A549 (cell line): ENCODE measurements at regions not wholly inside any gene's neighbourhood (a gene's known extent, or its start where the extent isn't known, plus 50 kb on each side); places are given as distances from the start of the nearest gene placed in this dataset.
"Not testable (repeated sequence)": the region's sequence is repeated elsewhere in the genome, so short reads cannot be mapped to it uniquely, and the experiment has no call there.

Experiments used
- ATAC-seq, 2 experiments: fragments of 200-7000 bp in 1 of 2; fragments of >200 bp in 1 of 2; cut with Nextera tagmentation in 1 of 2; cut with Tn5 transposase in 1 of 2; 3 replicates each; pipeline versions ENCODE4 v1.8.0 to v1.9.1; 2018 to 2020; ENCODE audit warnings: mild to moderate bottlenecking in 1 of 2, moderate library complexity in 1 of 2
- CTCF ChIA-PET: fragments of 300-600 bp; sonication (Branson Sonifier 250); formaldehyde crosslinking; extraction: SDS; loops from one replicate; lab custom pipeline; 2021; ENCODE audit warnings: antibody characterized with exemption, inconsistent platforms; lab: Yijun Ruan, JAX
- POLR2A ChIA-PET: fragments of 350-600 bp; formaldehyde crosslinking; extraction: SDS; loops from one replicate; lab custom pipeline; 2021; ENCODE audit warnings: antibody characterized with exemption, inconsistent platforms; lab: Yijun Ruan, JAX
- DNase-seq, 2 experiments: peaks; one replicate each; pipeline versions ENCODE4 v3.0.0 to v3.0.0-alpha.2; 2011 to 2016; ENCODE audit warnings: low read depth in 1 of 2, low spot score in 1 of 2
- FAIRE-seq: peaks from 2 replicates; lab custom pipeline; 2011; peaks lifted over from hg19 to GRCh38; lab: Jason Lieb, UNC
- H3K27ac ChIP-seq, 2 experiments: fragments of >200 bp; sonication (Bioruptor Twin); formaldehyde crosslinking; 3 replicates each; pipeline ENCODE4 v1.5.1; 2016 to 2017
- H3K4me1 ChIP-seq: fragments of >200 bp; sonication (Bioruptor Twin); formaldehyde crosslinking; 3 replicates; pipeline ENCODE4 v1.6.1; 2016
- H3K4me2 ChIP-seq: fragments of >200 bp; sonication (Bioruptor Twin); formaldehyde crosslinking; 3 replicates; pipeline ENCODE4 v1.6.1; 2016
- H3K4me3 ChIP-seq: fragments of >200 bp; sonication (Bioruptor Twin); formaldehyde crosslinking; 3 replicates; pipeline ENCODE4 v1.5.1; 2016
- H3K9me3 ChIP-seq: fragments of >200 bp; sonication (Bioruptor Twin); formaldehyde crosslinking; 3 replicates; pipeline ENCODE4 v1.6.1; 2016
- CBX2 ChIP-seq: fragments of 200-600 bp; sonication (generic); IDR thresholded peaks from 2 replicates; pipeline ENCODE4 v1.6.1; 2016; ENCODE audit warnings: low read depth, mild to moderate bottlenecking, borderline replicate concordance
- CHD2 ChIP-seq: fragments of 150-350 bp; IDR thresholded peaks from 2 replicates; pipeline ENCODE4 v1.6.1; 2014; ENCODE audit warnings: low read length; ENCODE audit not compliant: partially characterized antibody
- CHD4 ChIP-seq: fragments of 200-600 bp; sonication (generic); IDR thresholded peaks from 2 replicates; pipeline ENCODE4 v1.6.1; 2016; ENCODE audit warnings: antibody characterized with exemption, mild to moderate bottlenecking, borderline replicate concordance
- EHMT2 ChIP-seq: fragments of 200-600 bp; sonication (generic); IDR thresholded peaks from 2 replicates; pipeline ENCODE4 v1.6.1; 2016; ENCODE audit warnings: antibody characterized with exemption, low read depth, mild to moderate bottlenecking, moderate library complexity
- JUN ChIP-seq, 2 experiments: fragments of >200 bp; sonication (Bioruptor Twin); formaldehyde crosslinking; IDR thresholded peaks; 2 replicates in 1 of 2; 3 replicates in 1 of 2; pipeline ENCODE4 v1.6.1; 2016 to 2017
- KDM1A ChIP-seq: fragments of 200-600 bp; sonication (generic); IDR thresholded peaks from 2 replicates; pipeline ENCODE4 v1.6.1; 2016; ENCODE audit warnings: low read depth, mild to moderate bottlenecking
- NFE2L2 ChIP-seq: fragments of 150-350 bp; conservative IDR thresholded peaks from 2 replicates; pipeline ENCODE4 v1.6.1; 2014; ENCODE audit warnings: low read length
- PHF8 ChIP-seq: fragments of 200-600 bp; sonication (generic); IDR thresholded peaks from 2 replicates; pipeline ENCODE4 v1.6.1; 2016; ENCODE audit warnings: low read depth, mild to moderate bottlenecking, antibody characterized with exemption, moderate library complexity, borderline replicate concordance
- RAD21 ChIP-seq, 2 experiments: fragments of >200 bp in 1 of 2; sonication (Bioruptor Twin) in 1 of 2; formaldehyde crosslinking in 1 of 2; IDR thresholded peaks in 1 of 2; conservative IDR thresholded peaks in 1 of 2; 2 replicates in 1 of 2; 3 replicates in 1 of 2; pipeline ENCODE4 v1.6.1; 2012 to 2018; ENCODE audit warnings: inconsistent platforms in 1 of 2
- SMC3 ChIP-seq: fragments of >200 bp; sonication (Bioruptor Twin); formaldehyde crosslinking; IDR thresholded peaks from 3 replicates; pipeline ENCODE4 v1.6.1; 2018; ENCODE audit warnings: inconsistent platforms
- TFCP2L1 ChIP-seq: fragments of 250-450 bp; sonication (Bioruptor Pico); IDR thresholded peaks from 2 replicates; pipeline ENCODE4 v1.5.0; 2021; ENCODE audit warnings: mild to moderate bottlenecking
- TP53 ChIP-seq: fragments of 250-450 bp; sonication (Bioruptor Pico); IDR thresholded peaks from 2 replicates; pipeline ENCODE4 v1.5.0; 2021; ENCODE audit warnings: mild to moderate bottlenecking, moderate library complexity
- WGBS: methylation state at CpG from one replicate; pipeline ENCODE4 v1.1.6; 2017; ENCODE audit errors: missing lambda C conversion rate; 5-methylcytosine and 5-hydroxymethylcytosine counted together
- TF ChIP-seq, protein P1 (sequence below): fragments of 200-600 bp; sonication (generic); IDR thresholded peaks from 2 replicates; pipeline ENCODE4 v1.6.1; 2016; ENCODE audit warnings: antibody characterized with exemption, mild to moderate bottlenecking, moderate library complexity
- TF ChIP-seq, protein P2 (sequence below): IDR thresholded peaks from 2 replicates; pipeline ENCODE4 v1.6.1; 2012
- TF ChIP-seq, protein P3 (sequence below): IDR thresholded peaks from 2 replicates; pipeline ENCODE4 v1.6.1; 2012
- TF ChIP-seq, protein P4 (sequence below): fragments of >200 bp; sonication (Bioruptor Twin); formaldehyde crosslinking; IDR thresholded peaks from 3 replicates; pipeline ENCODE4 v1.5.1; 2016
- TF ChIP-seq, protein P5 (sequence below): fragments of 250-450 bp; sonication (Bioruptor Pico); IDR thresholded peaks from 2 replicates; pipeline ENCODE4 v1.5.0; 2020; ENCODE audit warnings: low read depth, mild to moderate bottlenecking, moderate library complexity
- TF ChIP-seq, protein P6 (sequence below): fragments of 450-650 bp; IDR thresholded peaks from 2 replicates; pipeline ENCODE4 v1.6.1; 2014; ENCODE audit warnings: antibody characterized with exemption

DNA sequence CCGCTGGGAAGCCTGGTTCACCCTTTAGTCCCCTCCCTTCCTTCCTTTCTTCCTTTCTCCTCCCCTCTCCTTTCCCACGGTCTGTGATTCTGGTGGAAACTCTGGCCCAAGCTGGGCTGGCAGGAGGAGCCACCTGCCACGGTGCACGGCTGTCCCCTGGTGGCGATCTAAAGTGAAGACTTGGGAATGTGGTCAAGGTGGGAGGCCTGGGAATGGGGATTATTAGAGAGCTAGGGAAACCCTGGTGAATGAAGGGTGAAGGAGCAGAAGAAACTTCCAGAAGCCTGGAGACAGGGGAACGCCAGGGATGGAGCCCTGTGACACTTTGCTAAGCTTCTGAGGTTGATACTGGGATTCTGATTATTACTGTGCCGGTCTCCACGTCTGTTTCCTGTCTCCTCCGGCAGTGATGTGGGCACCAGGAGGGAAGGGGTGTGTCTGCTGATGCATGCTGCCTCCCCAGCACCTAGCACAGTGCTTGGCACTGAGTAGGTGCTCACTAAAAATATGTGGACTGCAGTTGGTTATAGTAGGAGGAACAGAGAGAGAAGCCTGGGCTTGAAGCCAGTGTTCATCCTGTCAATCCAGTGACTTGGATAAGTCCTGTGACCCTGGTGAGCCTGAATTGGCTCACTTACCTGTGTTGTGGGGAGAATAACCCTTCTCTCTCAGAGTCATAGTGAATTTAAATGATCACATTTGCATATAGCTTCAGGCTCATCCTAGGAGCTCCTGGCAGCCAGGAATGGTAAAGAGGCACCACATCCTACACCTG is 71.2 kb upstream of the NBPF3 start:
- Histone ChIP-seq H3K4me1 (peaks cover 4% of the 10 kb centered on the region; the same call in 1 of the 3 replicates), H3K9me3 (no peaks in the 10 kb centered on the region)
- ChIA-PET CTCF (interaction anchor here (0.6 to 9.1 kb wide), 74 partner anchors 9 to 687 kb away, joined by 3 to 253 read pairs (median 6); partner anchors contain the start of genes ECE1 and RAP1GAP), POLR2A (interaction anchor here (1.6 kb wide), 1 partner anchor 114 kb away, joined by 5 read pairs; no protein-coding TSS in a partner anchor)
- WGBS, result 31% methylated on average over 9 of the region's 9 CpGs
- no peak for FAIRE-seq
- ATAC-seq, result peak; percentile 96 to 97
- no peak for TF ChIP-seq TFCP2L1 (CRISPR knock-in tag)
- TF ChIP-seq CHD2, result no peak
- TF ChIP-seq, protein P1, sequence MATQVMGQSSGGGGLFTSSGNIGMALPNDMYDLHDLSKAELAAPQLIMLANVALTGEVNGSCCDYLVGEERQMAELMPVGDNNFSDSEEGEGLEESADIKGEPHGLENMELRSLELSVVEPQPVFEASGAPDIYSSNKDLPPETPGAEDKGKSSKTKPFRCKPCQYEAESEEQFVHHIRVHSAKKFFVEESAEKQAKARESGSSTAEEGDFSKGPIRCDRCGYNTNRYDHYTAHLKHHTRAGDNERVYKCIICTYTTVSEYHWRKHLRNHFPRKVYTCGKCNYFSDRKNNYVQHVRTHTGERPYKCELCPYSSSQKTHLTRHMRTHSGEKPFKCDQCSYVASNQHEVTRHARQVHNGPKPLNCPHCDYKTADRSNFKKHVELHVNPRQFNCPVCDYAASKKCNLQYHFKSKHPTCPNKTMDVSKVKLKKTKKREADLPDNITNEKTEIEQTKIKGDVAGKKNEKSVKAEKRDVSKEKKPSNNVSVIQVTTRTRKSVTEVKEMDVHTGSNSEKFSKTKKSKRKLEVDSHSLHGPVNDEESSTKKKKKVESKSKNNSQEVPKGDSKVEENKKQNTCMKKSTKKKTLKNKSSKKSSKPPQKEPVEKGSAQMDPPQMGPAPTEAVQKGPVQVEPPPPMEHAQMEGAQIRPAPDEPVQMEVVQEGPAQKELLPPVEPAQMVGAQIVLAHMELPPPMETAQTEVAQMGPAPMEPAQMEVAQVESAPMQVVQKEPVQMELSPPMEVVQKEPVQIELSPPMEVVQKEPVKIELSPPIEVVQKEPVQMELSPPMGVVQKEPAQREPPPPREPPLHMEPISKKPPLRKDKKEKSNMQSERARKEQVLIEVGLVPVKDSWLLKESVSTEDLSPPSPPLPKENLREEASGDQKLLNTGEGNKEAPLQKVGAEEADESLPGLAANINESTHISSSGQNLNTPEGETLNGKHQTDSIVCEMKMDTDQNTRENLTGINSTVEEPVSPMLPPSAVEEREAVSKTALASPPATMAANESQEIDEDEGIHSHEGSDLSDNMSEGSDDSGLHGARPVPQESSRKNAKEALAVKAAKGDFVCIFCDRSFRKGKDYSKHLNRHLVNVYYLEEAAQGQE, result no peak
- TF ChIP-seq, protein P2, sequence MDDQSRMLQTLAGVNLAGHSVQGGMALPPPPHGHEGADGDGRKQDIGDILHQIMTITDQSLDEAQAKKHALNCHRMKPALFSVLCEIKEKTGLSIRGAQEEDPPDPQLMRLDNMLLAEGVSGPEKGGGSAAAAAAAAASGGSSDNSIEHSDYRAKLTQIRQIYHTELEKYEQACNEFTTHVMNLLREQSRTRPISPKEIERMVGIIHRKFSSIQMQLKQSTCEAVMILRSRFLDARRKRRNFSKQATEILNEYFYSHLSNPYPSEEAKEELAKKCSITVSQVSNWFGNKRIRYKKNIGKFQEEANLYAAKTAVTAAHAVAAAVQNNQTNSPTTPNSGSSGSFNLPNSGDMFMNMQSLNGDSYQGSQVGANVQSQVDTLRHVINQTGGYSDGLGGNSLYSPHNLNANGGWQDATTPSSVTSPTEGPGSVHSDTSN, result no peak
- no peak for TF ChIP-seq JUN (IDR thresholded peaks at IDR 0.05)
- TF ChIP-seq PHF8, result no peak
- TF ChIP-seq SMC3, result peak; percentile 99
- TF ChIP-seq, protein P3, sequence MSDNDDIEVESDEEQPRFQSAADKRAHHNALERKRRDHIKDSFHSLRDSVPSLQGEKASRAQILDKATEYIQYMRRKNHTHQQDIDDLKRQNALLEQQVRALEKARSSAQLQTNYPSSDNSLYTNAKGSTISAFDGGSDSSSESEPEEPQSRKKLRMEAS, result peak; percentile 36; the same call in 1 of the 2 replicates
- TF ChIP-seq CBX2, result no peak
- TF ChIP-seq NFE2L2, result no peak
- peak; percentile 99 to 100 for TF ChIP-seq RAD21 (conservative IDR thresholded peaks at IDR 0.05 in 1 of 2, IDR thresholded peaks at IDR 0.05 in 1 of 2)
- TF ChIP-seq KDM1A, result no peak
- TF ChIP-seq CHD4, result no peak
- TF ChIP-seq, protein P4, sequence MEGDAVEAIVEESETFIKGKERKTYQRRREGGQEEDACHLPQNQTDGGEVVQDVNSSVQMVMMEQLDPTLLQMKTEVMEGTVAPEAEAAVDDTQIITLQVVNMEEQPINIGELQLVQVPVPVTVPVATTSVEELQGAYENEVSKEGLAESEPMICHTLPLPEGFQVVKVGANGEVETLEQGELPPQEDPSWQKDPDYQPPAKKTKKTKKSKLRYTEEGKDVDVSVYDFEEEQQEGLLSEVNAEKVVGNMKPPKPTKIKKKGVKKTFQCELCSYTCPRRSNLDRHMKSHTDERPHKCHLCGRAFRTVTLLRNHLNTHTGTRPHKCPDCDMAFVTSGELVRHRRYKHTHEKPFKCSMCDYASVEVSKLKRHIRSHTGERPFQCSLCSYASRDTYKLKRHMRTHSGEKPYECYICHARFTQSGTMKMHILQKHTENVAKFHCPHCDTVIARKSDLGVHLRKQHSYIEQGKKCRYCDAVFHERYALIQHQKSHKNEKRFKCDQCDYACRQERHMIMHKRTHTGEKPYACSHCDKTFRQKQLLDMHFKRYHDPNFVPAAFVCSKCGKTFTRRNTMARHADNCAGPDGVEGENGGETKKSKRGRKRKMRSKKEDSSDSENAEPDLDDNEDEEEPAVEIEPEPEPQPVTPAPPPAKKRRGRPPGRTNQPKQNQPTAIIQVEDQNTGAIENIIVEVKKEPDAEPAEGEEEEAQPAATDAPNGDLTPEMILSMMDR, result peak; percentile 94
- TF ChIP-seq TP53 (CRISPR knock-in tag), result no peak
- TF ChIP-seq, protein P5, sequence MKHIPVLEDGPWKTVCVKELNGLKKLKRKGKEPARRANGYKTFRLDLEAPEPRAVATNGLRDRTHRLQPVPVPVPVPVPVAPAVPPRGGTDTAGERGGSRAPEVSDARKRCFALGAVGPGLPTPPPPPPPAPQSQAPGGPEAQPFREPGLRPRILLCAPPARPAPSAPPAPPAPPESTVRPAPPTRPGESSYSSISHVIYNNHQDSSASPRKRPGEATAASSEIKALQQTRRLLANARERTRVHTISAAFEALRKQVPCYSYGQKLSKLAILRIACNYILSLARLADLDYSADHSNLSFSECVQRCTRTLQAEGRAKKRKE, result no peak
- no peak for TF ChIP-seq EHMT2
- TF ChIP-seq, protein P6, sequence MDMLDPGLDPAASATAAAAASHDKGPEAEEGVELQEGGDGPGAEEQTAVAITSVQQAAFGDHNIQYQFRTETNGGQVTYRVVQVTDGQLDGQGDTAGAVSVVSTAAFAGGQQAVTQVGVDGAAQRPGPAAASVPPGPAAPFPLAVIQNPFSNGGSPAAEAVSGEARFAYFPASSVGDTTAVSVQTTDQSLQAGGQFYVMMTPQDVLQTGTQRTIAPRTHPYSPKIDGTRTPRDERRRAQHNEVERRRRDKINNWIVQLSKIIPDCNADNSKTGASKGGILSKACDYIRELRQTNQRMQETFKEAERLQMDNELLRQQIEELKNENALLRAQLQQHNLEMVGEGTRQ, result no peak
- TF ChIP-seq, all 56 proteins: peak for 4
- H3K4me3 ChIP-seq, result no peak overlapping the region
- H3K27ac ChIP-seq, result peak overlapping the region; percentile 32 to 65; a peak in 4 of 6 replicates
- H3K4me2 ChIP-seq, result peak overlapping the region; percentile 34; the same call in 2 of the 3 replicates
- peak; percentile 37 to 78 for DNase-seq

DNA sequence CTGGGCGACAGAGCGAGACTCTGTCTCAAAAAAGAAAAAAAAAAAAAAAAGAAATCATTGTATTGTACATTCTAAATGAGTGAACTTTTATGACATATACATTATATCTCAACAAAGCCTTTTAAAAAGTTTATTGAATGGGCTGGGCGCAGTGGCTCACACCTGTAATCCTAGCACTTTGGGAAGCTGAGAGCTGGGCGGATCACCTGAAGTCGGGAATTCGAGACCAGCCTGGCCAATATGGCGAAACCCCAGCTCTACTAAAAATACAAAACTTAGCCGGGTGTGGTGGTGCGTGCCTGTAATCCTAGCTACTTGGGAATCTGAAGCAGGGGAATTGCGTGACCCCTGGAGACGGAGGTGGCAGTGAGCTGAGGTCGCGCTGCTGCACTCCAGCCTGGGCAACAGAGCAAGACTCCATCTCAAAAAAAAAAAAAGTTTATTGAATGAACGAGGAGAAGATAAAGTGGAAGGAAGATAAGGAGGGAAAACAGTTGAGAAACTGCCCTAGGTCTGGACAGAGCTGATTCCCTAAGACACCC is 71.9 kb upstream of the NBPF3 start:
- ATAC-seq, result not testable (repeated sequence)
- CTCF ChIA-PET, result interaction anchor here (0.6 to 9.1 kb wide), 63 partner anchors 8 to 671 kb away, joined by 3 to 253 read pairs (median 7); partner anchors contain the start of genes ECE1 and RAP1GAP

More for the DNA sequence above, 71.9 kb upstream of the NBPF3 start:
- not testable (repeated sequence) for H3K4me1 ChIP-seq, DNase-seq, FAIRE-seq, H3K9me3 ChIP-seq, H3K4me3 ChIP-seq
- 76% methylated on average over 14 of the region's 14 CpGs for WGBS
- POLR2A ChIA-PET, result interaction anchor here (1.6 kb wide), 1 partner anchor 113 kb away, joined by 5 read pairs; no protein-coding TSS in a partner anchor
- Histone ChIP-seq H3K4me2 (peak overlapping the region; percentile 34; the same call in 2 of the 3 replicates), H3K27ac (peak overlapping the region; percentile 32 to 65; a peak in 4 of 6 replicates)
